DMS53 treated with DMSO at 0.1 percent for 48 hours (cell line): ENCODE measurements at regions not wholly inside any gene's neighbourhood (a gene's known extent, or its start where the extent isn't known, plus 50 kb on each side); places are given as distances from the start of the nearest gene placed in this dataset.
"Not testable (repeated sequence)": the region's sequence is repeated elsewhere in the genome, so short reads cannot be mapped to it uniquely, and the experiment has no call there.

Experiments used
- DNase-seq: peaks from one replicate; lab custom pipeline; 2025; ENCODE audit not compliant: unreplicated experiment; lab: John Stamatoyannopoulos, UW

- no peak for DNase-seq
Observed at GRCh38 chr20:53872561-53873229, 197.7 kb downstream of the BCAS1 start.

DNA sequence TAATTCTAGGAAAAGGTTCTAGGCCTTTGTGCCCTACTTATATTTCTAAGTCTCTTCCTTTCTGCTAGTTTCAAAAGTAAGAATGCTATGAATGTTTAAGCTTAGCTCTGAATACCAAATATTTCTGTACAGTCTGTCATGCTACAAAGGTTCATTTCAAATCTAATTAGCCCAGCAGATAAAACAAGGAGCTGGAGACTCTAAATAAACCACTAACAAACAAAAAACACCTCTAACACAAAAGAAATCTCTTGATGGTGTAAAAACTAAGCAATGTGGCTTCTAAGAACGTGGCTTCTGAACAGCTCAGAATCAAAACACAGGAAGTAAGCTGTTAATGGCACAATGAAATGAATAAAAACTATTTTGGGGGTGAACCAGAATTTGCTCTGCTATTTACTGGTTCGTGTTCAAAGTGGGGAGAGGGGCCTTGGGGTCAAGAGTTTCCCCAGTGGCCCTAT lies 198.3 kb downstream of the BCAS1 start:
- no peak for DNase-seq

DNA sequence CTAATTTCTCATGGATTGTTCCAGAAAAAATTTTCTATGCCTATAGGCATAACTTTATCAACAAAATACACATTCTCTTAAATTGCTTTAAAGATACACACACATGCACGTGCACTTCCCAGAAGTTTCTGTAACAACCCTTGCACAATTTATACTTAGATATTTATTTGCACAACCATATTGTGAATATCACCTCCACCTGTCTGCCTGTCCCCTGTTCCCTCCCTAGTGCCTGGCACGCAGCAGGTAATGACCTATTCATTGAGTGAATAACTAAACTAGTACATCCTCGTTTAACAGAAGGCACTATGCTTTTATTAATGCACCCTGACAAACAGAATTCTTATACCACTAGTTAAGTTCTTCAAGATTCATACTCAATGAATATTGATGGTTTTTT lies 198.9 kb downstream of the BCAS1 start:
- no peak for DNase-seq

DNA sequence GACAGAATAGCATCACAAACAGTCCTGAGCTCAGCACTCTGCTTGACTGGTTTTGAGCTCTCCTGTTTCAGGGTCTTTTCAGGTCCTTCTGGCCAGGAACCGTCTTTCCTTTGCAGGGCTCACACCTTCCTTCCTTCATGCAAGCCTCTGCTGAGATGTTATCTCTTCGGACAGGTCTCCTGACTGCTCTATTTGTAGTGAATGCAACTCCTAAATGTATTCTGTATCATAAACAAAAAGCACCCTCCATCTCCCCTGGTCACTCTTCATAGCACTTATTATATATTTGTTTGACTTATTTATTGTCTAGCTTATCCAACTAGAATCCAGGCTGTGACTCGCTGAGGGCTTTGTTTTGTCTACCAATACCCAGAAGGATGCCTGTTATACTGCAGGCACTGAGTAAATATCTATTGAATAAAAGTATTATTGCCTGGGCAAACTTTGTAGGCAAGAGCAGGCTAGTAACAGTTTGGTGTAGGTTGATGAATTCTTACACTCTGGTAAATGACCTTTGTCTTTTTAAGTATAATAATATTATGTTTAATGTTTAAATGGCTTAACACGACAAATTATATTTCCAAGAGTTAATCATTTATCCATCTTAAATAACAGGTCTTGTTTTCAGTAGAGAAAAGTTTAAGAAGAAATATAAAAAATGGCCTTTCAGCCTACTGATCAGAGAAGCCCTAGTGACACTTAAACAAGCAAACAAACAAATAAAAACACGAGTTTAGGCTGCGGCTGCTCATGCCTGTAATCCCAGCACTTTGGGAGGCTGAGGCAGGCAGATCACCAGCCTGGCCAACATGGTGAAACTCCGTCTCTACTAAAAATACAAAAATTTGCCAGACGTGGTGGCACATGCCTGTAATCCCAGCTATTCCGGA lies 199.7 kb downstream of the BCAS1 start:
- no peak for DNase-seq

GRCh38 chr20:53869466-53870258 lies 200.7 kb downstream of the BCAS1 start:
- DNase-seq, result peak; percentile 90

GRCh38 chr20:53867741-53868351 lies 202.5 kb downstream of the BCAS1 start:
- DNase-seq, result no peak

DNA sequence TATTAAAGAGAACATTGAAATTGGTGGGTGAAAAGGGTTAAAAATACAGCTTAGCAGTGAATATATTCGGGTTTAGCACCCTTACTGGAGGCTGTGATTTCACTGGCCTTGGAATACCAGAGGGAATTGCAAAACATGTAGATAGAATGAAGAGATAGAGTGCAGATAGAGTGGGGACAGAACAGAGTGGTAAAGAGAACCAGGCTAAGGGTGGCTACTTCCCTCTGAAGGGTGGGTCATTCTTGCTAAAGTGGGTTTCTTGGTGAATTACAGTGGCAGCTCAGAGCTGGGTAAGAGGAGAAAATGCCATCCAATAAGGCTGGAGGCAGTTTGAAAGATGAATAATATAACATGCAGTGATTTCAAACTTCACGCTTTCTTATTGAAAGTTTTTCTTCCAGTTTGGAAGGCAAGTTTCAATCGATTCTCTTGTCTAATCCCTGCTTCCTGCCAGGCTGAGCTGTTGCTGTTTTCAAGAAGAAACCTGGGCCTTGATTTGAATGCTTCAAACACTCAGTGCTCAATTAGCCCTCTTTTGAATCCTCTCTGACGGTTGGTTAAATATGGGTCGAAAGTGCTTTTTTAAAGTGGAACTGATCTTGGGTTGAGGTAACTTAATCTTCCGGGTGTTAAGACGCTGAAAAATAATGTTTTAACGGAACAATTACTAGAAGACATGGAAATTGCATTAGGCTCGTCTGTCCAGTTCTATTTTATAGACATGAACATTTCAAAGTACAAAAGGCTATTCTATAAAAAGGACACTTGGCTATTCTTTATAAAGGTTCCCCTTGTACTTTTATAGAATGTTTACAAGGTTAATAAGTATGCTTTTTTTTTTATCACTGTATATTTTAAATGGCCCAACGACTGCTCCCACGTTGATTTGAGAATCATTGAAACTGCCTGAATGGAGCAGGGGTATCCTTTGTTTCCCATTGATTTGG lies 203.3 kb downstream of the BCAS1 start:
- DNase-seq, result no peak

- peak; percentile 53 for DNase-seq
Observed at GRCh38 chr20:53865901-53866793, 204.2 kb downstream of the BCAS1 start.

DNA sequence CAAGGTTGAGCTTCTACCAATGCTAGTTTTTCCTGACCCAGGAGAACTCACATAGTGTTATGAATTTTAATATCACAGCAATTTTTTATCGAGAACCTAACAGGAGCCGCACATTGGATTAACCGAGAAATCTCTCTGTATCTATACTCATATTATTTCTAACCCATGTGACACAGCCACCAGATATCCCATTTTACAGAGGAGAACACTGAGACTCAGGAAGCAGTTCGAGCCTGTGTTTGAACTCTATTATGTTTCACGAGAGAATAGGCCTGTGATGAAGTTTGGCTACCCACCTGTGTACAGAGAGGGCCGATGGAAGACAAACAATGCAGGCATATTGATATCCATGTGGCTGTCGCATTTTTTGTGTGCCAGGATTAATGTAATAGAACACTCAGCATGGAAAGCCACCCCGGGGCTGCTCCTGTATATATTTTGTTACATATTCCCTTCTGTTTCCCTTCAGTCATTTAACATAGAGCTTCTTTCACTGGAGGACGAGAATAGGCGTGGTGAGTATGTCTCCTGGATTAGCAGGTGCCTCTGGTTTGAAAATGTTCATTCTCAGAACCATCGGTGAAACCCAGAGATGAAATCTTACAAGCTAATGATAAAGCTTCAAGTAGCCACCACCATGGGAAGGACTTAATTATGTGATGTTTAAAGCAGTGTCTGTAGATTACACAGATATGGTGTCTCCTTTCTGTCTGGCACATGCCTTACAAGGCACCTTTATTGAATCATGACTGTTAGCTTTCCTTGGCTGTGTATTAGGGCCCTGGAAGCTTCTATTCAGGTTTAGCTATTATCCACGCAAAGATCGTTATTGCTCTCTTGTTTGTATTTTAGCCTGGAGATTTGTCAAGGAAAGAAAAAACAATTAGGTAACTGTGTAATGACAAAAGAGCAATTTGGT lies 205.4 kb downstream of the BCAS1 start:
- not testable (repeated sequence) for DNase-seq

DNA sequence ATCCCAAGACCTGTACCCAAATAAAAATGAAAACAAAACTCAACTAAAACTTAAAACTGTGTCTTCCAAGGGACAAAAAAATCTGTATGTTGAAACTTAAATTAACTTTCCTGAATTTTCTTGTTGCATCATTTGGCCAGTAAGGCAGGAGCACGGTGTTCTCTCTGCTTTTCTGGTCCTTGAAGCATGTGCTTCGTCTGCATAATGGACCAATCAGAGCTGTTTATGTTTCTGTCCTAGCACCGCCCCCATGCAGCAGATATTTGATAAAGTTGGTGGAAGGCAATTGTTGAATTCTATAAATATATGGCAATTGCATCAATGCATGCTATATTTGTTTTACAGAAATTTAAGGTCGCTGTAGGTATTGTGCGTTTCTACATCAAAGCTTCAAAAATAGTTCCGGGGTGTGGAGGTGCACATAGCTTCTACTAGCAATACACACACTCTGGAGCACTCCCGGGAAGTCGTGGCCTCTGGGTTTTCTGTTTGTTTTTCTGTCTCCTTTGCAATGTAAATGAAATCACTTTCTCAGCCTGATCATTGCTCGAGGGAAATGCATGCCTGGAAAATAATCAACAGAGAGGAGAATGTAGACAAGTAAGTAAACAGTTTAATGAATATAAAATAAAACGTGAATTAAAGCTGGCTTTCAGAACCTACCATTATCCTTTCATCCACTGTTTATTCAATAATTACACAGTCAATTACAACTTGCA lies 206.3 kb downstream of the BCAS1 start:
- DNase-seq, result not testable (repeated sequence)

DNA sequence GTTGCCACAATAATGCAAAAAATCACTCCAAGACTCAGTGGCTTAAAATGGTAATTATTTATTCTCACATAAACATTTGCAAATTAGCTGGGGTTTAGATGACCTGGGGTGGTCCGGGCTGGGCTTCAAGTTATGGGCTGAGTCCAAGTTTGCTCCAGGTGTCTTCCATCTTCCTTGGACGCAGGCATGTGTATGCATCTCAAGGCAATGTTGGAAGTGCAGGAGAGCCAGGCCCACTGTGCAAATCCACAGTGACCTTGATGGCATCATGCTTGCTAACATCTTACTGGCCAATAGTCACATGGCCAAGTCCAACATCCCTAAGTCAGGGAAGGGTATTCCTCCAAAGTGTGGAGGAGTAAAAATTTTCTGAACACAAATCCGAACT lies 206.9 kb downstream of the BCAS1 start:
- not testable (repeated sequence) for DNase-seq

GRCh38 chr20:53863039-53863438 lies 207.4 kb downstream of the BCAS1 start:
- not testable (repeated sequence) for DNase-seq

DNA sequence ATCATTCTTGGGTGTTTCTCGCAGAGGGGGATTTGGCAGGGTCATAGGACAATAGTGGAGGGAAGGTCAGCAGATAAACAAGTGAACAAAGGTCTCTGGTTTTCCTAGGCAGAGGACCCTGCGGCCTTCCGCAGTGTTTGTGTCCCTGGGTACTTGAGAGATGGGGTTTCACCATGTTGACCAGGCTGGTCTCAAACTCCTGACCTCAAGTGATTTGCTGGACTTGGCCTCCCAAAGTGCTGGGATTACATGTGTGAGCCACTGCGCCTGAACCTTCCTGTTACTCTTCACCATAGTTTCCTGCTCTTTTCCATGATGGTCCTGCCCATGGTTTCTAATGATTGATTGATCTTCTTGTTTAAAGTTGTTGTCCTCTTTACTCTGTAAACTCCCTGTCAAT lies 207.9 kb downstream of the BCAS1 start:
- DNase-seq, result not testable (repeated sequence)

DNA sequence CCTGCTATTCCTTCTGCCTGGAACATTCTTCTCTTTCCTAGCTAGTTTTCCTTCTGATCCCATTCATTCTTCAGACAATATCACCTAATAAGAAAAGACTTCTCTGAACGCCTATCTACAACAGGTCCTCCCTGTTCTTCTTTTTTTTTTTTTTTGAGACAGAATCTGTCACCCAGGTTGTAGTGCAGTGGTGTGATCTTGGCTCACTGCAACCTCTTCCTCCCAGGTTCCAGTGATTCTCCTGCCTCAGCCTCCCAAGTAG lies 208.3 kb downstream of the BCAS1 start:
- not testable (repeated sequence) for DNase-seq

DNA sequence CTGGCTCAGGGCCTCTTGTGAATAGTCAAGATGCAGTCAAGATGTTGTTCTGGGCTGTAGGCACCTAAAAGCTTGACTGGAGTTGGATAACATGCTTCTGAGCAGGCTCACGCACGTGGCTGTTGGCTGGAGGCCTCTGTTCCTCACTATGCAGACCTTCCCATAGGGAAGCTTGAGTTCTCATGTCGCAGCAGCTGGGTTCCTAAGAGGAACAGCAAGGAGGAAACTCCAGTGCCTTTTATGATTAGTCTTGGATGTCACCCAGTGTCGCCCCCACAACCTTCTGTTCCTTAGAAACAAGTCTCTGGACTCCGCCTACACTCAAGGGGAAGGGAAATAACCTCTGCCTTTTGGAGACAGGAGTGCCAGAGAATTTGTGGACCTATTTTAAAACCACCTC lies 210.7 kb downstream of the BCAS1 start:
- DNase-seq, result no peak

GRCh38 chr20:53859009-53859408 lies 211.4 kb downstream of the BCAS1 start:
- not testable (repeated sequence) for DNase-seq

GRCh38 chr20:53858516-53858915 lies 211.9 kb downstream of the BCAS1 start:
- not testable (repeated sequence) for DNase-seq
